ENCODE measurements at regions not wholly inside any gene's neighbourhood (a gene's known extent, or its start where the extent isn't known, plus 50 kb on each side); places are given as distances from the start of the nearest gene placed in this dataset.

- no peak for TF ChIP-seq CTCF (IDR thresholded peaks at IDR 0.05; ENCODE audit: unreplicated experiment)
- no peaks in the 10 kb centered on the region for H3K4me1 Mint-ChIP-seq (ENCODE audit: low read depth)
- H3K27ac Mint-ChIP-seq = no peak overlapping the region
- no peak overlapping the region for H3K4me3 Mint-ChIP-seq (ENCODE audit: low read depth)
- H3K36me3 Mint-ChIP-seq (ENCODE audit: insufficient read depth) = no peaks in the 10 kb centered on the region
- H3K9me3 Mint-ChIP-seq (ENCODE audit: low read depth) = peaks cover 8% of the 10 kb centered on the region
- DNase-seq (ENCODE audit: low spot score, unreplicated experiment) = no peak
- H3K27me3 Mint-ChIP-seq = no peaks in the 10 kb centered on the region
These were observed 429.0 kb upstream of the NWD2 start for GRCh38 chr4:36815536-36815935.

DNA sequence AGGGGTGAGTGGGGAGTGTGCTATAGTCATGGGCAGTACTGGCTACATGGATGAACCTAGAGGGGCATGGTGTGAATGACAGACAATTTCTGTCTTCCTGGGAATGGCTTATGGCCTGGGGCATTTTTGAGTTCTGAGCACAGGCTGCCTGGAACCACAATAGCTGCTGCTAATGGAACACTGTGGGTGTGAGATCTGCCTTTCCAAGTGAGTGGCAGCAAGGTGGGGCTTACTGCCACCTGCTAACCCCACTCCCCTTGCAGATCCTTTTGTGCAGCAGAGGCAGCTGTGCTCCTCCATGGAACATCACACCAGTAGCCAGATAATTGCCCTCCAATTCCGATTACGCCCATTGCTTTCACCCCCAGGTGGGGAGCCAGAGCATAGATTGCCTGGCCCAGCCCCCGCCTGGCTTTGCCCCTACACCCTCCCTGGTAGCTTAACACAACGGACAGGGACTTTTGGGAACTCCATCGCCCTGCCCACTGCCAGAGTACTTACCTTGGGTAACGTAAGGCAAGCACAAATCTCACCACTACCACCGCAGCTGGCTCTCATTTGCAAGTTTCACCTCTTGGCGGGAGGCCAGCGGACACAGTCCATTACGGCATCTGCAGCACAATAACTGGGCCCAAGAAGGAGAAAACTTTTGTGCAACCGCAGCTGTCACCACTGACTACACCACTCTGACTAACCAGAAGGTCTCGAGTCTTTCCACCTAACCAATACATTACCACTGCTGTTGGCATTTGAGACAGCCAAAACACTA is 421.2 kb upstream of the NWD2 start:
- H3K27me3 Mint-ChIP-seq = no peaks in the 10 kb centered on the region
- H3K4me3 Mint-ChIP-seq (ENCODE audit: low read depth) = no peak overlapping the region
- H3K9me3 Mint-ChIP-seq (ENCODE audit: low read depth) = peaks cover 29% of the 10 kb centered on the region
- no peak for TF ChIP-seq CTCF (IDR thresholded peaks at IDR 0.05; ENCODE audit: unreplicated experiment)
- no peaks in the 10 kb centered on the region for H3K4me1 Mint-ChIP-seq (ENCODE audit: low read depth)
- H3K27ac Mint-ChIP-seq = no peak overlapping the region
- DNase-seq (ENCODE audit: low spot score, unreplicated experiment) = no peak
- H3K36me3 Mint-ChIP-seq (ENCODE audit: insufficient read depth) = peaks cover 2% of the 10 kb centered on the region

DNA sequence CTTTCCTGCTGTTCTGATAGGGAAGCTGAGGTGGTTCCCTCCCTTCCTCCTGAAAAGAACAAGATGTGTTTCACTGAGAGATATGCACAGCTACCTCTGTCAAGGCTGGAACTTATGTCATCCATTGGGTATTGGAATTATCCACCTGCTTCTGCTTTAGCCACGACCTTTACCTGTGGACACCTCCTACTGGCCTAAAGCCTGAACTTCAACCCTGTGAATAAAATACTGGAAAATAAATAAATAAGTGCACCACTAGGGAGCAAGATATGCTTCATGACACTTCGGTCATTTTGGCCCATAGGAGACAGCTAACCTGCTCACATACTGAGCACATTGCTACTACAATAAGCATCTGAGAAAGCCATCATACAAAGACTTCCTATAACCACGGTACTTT is 419.9 kb upstream of the NWD2 start:
- Mint-ChIP-seq H3K9me3 (ENCODE audit: low read depth) (peaks cover 35% of the 10 kb centered on the region), H3K4me3 (ENCODE audit: low read depth) (no peak overlapping the region), H3K27me3 (no peaks in the 10 kb centered on the region), H3K4me1 (ENCODE audit: low read depth) (no peaks in the 10 kb centered on the region), H3K36me3 (ENCODE audit: insufficient read depth) (peaks cover 2% of the 10 kb centered on the region), H3K27ac (no peak overlapping the region)
- DNase-seq (ENCODE audit: low spot score, unreplicated experiment) = no peak
- TF ChIP-seq CTCF (IDR thresholded peaks at IDR 0.05; ENCODE audit: unreplicated experiment) = no peak

- DNase-seq (ENCODE audit: low spot score, unreplicated experiment) = no peak
- no peak overlapping the region for H3K4me3 Mint-ChIP-seq (ENCODE audit: low read depth)
- no peaks in the 10 kb centered on the region for H3K36me3 Mint-ChIP-seq (ENCODE audit: insufficient read depth)
- H3K4me1 Mint-ChIP-seq (ENCODE audit: low read depth) = peaks cover 4% of the 10 kb centered on the region
- H3K27ac Mint-ChIP-seq = no peak overlapping the region
- no peak for TF ChIP-seq CTCF (IDR thresholded peaks at IDR 0.05; ENCODE audit: unreplicated experiment)
- H3K27me3 Mint-ChIP-seq = no peaks in the 10 kb centered on the region
- H3K9me3 Mint-ChIP-seq (ENCODE audit: low read depth) = no peaks in the 10 kb centered on the region
These were observed 409.3 kb upstream of the NWD2 start for GRCh38 chr4:36835246-36835645.

GRCh38 chr4:36841583-36842326 is 402.8 kb upstream of the NWD2 start:
- DNase-seq (ENCODE audit: low spot score, unreplicated experiment) = no peak
- no peaks in the 10 kb centered on the region for H3K36me3 Mint-ChIP-seq (ENCODE audit: insufficient read depth)
- H3K27me3 Mint-ChIP-seq = no peaks in the 10 kb centered on the region
- H3K9me3 Mint-ChIP-seq (ENCODE audit: low read depth) = no peaks in the 10 kb centered on the region
- no peak overlapping the region for H3K27ac Mint-ChIP-seq
- no peaks in the 10 kb centered on the region for H3K4me1 Mint-ChIP-seq (ENCODE audit: low read depth)
- TF ChIP-seq CTCF (IDR thresholded peaks at IDR 0.05; ENCODE audit: unreplicated experiment) = no peak
- H3K4me3 Mint-ChIP-seq (ENCODE audit: low read depth) = no peak overlapping the region
